GM19463 (cell line): ENCODE measurements at regions not wholly inside any gene's neighbourhood (a gene's known extent, or its start where the extent isn't known, plus 50 kb on each side); places are given as distances from the start of the nearest gene placed in this dataset.
"Not testable (repeated sequence)": the region's sequence is repeated elsewhere in the genome, so short reads cannot be mapped to it uniquely, and the experiment has no call there.

Source experiments
- ATAC-seq: cut with Tn5 transposase; IDR thresholded peaks from one replicate; pipeline ENCODE4 v1.9.1; 2021; ENCODE audit warnings: mild to moderate bottlenecking, moderate library complexity; ENCODE audit not compliant: unreplicated experiment

- no peak for ATAC-seq
Measured at GRCh38 chr3:115252679-115253078, 105.6 kb upstream of the ZBTB20 start.

- ATAC-seq: no peak
Measured at GRCh38 chr3:115254492-115255196, 107.6 kb upstream of the ZBTB20 start.

GRCh38 chr3:115255197-115255585 lies 108.1 kb upstream of the ZBTB20 start:
- ATAC-seq: no peak

GRCh38 chr3:115270849-115271248 lies 123.8 kb upstream of the ZBTB20 start:
- ATAC-seq: no peak

GRCh38 chr3:115272036-115272824 lies 125.1 kb upstream of the ZBTB20 start:
- ATAC-seq: no peak

DNA sequence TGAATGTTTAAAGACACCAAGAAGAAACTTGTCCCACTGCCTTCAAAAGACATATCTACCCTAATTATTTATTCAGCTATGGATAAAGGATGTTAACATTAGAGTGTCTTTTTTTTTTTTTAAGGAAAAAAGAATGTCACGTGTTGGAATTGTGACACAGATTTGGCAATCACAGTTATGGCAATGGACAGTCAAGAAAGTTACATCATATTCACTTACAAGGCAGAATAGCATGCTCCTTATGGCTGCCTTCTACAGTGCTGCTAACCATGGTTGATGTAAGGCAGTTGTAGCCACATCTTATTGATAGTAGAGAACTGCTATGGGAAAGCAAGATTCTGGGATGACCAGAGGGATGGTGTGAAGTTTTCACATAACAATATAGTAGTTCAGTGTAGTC lies 128.8 kb upstream of the ZBTB20 start:
- ATAC-seq: no peak

GRCh38 chr3:115279939-115280338 lies 132.9 kb upstream of the ZBTB20 start:
- ATAC-seq: no peak

- ATAC-seq: no peak
Measured at GRCh38 chr3:115280506-115280905, 133.4 kb upstream of the ZBTB20 start.

GRCh38 chr3:115281697-115282675 lies 134.9 kb upstream of the ZBTB20 start:
- ATAC-seq: no peak

- ATAC-seq: no peak
Measured at GRCh38 chr3:115284980-115285379, 137.9 kb upstream of the ZBTB20 start.

- ATAC-seq: no peak
Measured at GRCh38 chr3:115286529-115287197, 139.6 kb upstream of the ZBTB20 start.

- ATAC-seq: no peak
Measured at GRCh38 chr3:115287198-115287597, 140.1 kb upstream of the ZBTB20 start.

GRCh38 chr3:115292131-115292530 lies 145.0 kb upstream of the ZBTB20 start:
- ATAC-seq: no peak

GRCh38 chr3:115292677-115293165 lies 145.6 kb upstream of the ZBTB20 start:
- ATAC-seq: no peak

DNA sequence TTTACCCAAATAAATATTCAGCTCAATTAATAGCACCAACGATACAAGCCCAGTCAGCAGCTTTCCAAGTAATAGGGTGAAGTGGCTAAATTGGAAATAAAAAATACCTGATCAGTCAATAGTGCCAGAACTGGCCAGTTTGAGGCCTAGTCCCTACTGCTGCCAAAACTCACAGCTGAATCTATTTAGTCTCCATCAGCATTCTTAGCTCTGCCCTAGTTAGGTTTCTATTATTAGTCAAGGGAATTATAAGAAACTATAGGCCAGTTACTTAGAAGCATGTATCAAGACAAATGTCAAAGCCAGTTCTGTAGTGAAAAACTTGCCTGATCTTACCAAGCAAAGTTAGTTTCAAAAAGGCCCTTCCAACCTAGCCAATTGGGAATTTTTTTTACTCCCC lies 146.2 kb upstream of the ZBTB20 start:
- ATAC-seq: no peak

DNA sequence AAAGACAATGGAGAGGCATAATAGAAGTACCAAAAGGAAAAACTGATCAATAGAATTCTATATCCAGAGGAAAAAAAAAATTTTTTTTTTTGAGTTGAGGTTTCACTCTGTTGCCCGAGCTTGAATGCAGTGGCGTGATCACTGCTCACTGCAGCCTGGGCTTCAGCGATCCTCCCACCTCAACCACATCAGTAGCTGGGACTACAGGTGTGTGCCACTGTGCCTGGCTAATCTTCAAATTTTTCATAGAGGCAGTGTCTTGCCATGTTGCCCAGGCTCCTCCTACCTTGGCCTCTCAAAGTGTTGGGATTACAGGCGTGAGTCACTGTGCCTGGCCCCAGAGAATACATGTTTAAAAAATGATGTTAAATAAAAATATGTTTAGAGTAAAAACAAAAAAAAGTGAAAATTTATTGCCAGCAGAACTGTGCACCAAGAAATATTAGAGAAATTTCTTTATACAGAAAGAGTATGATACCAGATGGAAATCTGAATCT lies 154.3 kb upstream of the ZBTB20 start:
- no peak for ATAC-seq

- not testable (repeated sequence) for ATAC-seq
Measured at GRCh38 chr3:115317953-115318352, 170.9 kb upstream of the ZBTB20 start.

DNA sequence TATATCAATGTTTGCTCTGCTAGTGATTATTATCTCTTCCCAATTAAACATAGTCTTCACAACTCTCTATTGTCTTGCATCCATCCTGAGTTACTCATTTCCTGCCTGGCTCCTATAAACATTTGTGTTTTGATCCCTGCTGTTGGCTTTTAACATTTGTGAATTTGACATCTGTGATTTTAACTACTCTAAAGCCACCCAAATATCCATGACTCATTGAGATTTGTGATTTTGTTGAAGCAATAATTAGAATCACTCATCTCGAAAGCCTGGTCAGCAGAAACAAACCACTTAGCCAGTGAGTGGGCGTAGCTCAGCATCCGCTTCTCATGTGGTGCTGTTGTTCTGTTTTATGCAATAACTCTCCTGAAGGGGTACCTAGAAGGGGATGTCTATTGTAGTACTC lies 174.3 kb upstream of the ZBTB20 start:
- ATAC-seq: peak; percentile 42

GRCh38 chr3:115322901-115323300 lies 175.8 kb upstream of the ZBTB20 start:
- ATAC-seq: no peak

- no peak for ATAC-seq
Measured at GRCh38 chr3:115323380-115323779, 176.3 kb upstream of the ZBTB20 start.
